Mucosa of descending colon (tissue), 3 donors: ENCODE measurements at regions not wholly inside any gene's neighbourhood (a gene's known extent, or its start where the extent isn't known, plus 50 kb on each side); places are given as distances from the start of the nearest gene placed in this dataset.

ENCODE experiments used
- ATAC-seq: fragments of 200-7000 bp; cut with Tn5 transposase; one replicate; pipeline ENCODE4 v1.9.1; 2020; ENCODE audit warnings: mild to moderate bottlenecking, moderate library complexity
- DNase-seq, 3 donors: peaks; one replicate each; pipeline ENCODE4 v3.0.0-alpha.2; 2020
- H3K36me3 ChIP-seq: fragments of 200-600 bp; one replicate; pipeline ENCODE4 v1.8.0; 2021; ENCODE audit warnings: low read depth, mild to moderate bottlenecking
- H3K4me1 ChIP-seq: fragments of 200-600 bp; one replicate; pipeline ENCODE4 v1.8.0; 2021; ENCODE audit warnings: low read depth, mild to moderate bottlenecking
- H3K4me3 ChIP-seq: fragments of 200-600 bp; one replicate; pipeline ENCODE4 v1.8.0; 2021; ENCODE audit warnings: mild to moderate bottlenecking
- H3K9me3 ChIP-seq: fragments of 200-600 bp; one replicate; pipeline ENCODE4 v1.8.0; 2021; ENCODE audit warnings: mild to moderate bottlenecking
- intact Hi-C, 2 donors: fragments of 100-400 bp; cut with DNase I in 1 of 2; cut with micrococcal nuclease in 1 of 2; formaldehyde crosslinking; loops; one replicate each; pipeline versions ENCODE4 v1.11.0 to v1.11.1; 2022; cut with DNase I, micrococcal nuclease
- TF ChIP-seq, protein P1 (sequence below): fragments of 200-600 bp; IDR thresholded peaks from one replicate; pipeline ENCODE4 v1.8.0; 2022; ENCODE audit warnings: antibody characterized with exemption, mild to moderate bottlenecking
- donor health status: DM: no; HTN: no; CAD: no; lungs with moderate emphysema.
- donor health status: DM: no; HTN: no; CAD: no.
- donor health status: DM: no; HTN: yes; CAD: no.

GRCh38 chr21:35215870-35216269 lies 166.8 kb upstream of the RUNX1 start:
- Histone ChIP-seq H3K9me3 (no peaks in the 10 kb centered on the region), H3K4me3 (no peak overlapping the region), H3K36me3 (no peaks in the 10 kb centered on the region), H3K4me1 (no peaks in the 10 kb centered on the region)
- DNase-seq (no peak), ATAC-seq (no peak)
- TF ChIP-seq, protein P1, sequence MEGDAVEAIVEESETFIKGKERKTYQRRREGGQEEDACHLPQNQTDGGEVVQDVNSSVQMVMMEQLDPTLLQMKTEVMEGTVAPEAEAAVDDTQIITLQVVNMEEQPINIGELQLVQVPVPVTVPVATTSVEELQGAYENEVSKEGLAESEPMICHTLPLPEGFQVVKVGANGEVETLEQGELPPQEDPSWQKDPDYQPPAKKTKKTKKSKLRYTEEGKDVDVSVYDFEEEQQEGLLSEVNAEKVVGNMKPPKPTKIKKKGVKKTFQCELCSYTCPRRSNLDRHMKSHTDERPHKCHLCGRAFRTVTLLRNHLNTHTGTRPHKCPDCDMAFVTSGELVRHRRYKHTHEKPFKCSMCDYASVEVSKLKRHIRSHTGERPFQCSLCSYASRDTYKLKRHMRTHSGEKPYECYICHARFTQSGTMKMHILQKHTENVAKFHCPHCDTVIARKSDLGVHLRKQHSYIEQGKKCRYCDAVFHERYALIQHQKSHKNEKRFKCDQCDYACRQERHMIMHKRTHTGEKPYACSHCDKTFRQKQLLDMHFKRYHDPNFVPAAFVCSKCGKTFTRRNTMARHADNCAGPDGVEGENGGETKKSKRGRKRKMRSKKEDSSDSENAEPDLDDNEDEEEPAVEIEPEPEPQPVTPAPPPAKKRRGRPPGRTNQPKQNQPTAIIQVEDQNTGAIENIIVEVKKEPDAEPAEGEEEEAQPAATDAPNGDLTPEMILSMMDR = no peak
- intact Hi-C loops = no loop called here

DNA sequence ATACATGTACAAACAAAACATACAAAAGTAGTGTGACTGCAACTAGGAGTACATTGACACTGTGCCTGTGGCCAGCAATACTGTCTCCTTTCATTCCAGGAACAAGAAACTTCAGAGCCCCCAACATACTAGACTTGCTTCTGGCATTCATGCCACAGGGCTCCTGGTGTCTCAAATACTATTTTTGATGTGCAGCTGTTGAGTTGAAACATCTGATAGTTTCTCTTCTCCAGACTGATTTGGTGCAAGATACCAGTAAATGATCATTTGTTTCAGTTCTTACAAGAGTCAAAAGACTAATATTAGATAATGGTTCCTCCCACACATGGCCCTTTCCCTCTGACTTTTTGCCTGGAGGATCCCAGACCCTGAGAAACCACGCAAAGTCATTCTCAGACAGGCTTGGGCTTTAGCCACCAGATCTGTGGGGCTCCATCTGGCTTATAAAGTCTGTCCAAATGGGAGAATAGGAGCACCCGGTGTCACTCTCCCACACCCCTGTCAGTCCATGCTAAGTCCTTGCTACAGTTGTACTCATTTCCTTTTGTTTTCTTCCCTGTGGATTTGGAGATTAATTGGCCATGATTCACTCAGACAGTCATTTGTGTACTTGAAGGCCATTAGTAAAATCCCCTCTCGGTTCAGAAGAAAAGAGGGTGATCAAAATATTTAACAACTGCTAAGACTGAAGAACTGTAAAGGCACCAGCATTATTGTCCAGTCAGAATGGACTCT lies 163.5 kb upstream of the RUNX1 start:
- Histone ChIP-seq H3K4me3 (no peak overlapping the region), H3K36me3 (no peaks in the 10 kb centered on the region), H3K4me1 (no peaks in the 10 kb centered on the region), H3K9me3 (no peaks in the 10 kb centered on the region)
- intact Hi-C loops = no loop called here
- ATAC-seq (peak; percentile 34), DNase-seq (no peak)
- TF ChIP-seq, protein P1 = no peak

GRCh38 chr21:35211782-35212181 lies 162.7 kb upstream of the RUNX1 start:
- DNase-seq (no peak), ATAC-seq (no peak)
- no peaks in the 10 kb centered on the region for H3K36me3 ChIP-seq
- no peaks in the 10 kb centered on the region for H3K4me1 ChIP-seq
- no peak overlapping the region for H3K4me3 ChIP-seq
- H3K9me3 ChIP-seq = no peaks in the 10 kb centered on the region
- intact Hi-C loops = no loop called here
- TF ChIP-seq, protein P1 = no peak

DNA sequence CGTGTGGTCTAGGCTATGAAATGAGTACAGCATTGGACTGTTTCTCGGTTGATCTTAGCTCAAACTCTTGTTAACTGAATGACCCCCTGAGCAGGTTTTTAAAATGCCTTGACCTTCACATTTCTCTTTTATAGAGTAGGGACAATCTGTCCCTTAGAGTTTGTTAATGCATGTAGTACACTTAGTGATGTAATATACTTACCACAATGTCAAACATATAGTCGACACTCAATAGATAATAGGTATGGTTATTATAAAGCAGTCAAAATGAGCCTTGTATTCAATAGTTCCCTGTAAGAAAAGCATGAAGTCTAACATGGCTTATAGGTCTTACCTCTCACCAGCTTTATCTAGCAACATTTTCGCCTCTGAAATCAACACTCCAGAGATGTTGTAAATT lies 161.0 kb upstream of the RUNX1 start:
- intact Hi-C loops = no loop called here
- H3K9me3 ChIP-seq = no peaks in the 10 kb centered on the region
- TF ChIP-seq, protein P1 = no peak

DNA sequence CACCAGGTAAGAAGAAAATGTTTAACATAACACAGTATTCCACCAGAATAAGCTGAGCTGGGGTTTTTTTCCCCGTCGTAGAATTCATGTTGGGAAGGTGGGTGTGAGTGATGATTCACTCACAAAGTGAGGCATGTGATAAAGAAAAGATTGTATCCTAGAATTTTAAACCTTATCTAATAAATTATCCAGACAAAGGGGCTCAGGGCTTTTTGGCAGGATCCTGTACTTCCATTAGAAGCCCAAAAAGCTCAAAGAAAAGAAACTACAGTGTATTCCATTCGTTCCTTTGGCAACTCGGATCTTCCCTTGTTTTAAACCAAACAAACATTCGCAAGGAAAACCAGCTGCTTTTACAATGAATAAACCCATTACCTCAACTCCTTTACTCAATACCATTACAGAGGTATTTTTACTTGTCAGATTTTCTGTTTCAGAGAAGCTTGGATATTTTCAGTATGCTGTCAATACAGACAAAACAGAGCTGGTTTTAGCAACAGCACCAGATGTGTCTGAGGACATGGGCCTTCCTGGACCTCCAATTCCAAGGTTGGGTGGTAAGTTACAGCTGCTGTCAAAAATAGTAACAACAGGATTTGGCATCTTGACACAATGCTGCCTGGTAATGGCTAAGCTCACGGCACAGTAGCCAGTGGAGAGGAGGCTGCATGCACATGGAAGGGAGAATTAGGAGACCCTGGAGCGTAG lies 159.9 kb upstream of the RUNX1 start:
- DNase-seq = no peak
- H3K4me1 ChIP-seq = no peaks in the 10 kb centered on the region
- no peaks in the 10 kb centered on the region for H3K36me3 ChIP-seq
- TF ChIP-seq, protein P1 = no peak
- no peak for ATAC-seq
- no peaks in the 10 kb centered on the region for H3K9me3 ChIP-seq
- no peak overlapping the region for H3K4me3 ChIP-seq
- intact Hi-C loops = no loop called here

More for the DNA sequence above, 161.0 kb upstream of the RUNX1 start:
- Histone ChIP-seq H3K36me3 (no peaks in the 10 kb centered on the region), H3K4me3 (no peak overlapping the region), H3K4me1 (no peaks in the 10 kb centered on the region)
- no peak for DNase-seq
- ATAC-seq = no peak
